ENCODE measurements at regions not wholly inside any gene's neighbourhood (a gene's known extent, or its start where the extent isn't known, plus 50 kb on each side); places are given as distances from the start of the nearest gene placed in this dataset.

GRCh38 chr21:16187603-16188301, 458.0 kb downstream of the USP25 start:
- H3K27ac ChIP-seq (ENCODE audit: poor library complexity, severe bottlenecking): no peak overlapping the region
- H3K27me3 ChIP-seq (ENCODE audit: insufficient read depth, poor library complexity, severe bottlenecking): no peaks in the 10 kb centered on the region
- DNase-seq (ENCODE audit: low spot score) (no peak), ATAC-seq (ENCODE audit: low read depth) (no peak)
- TF ChIP-seq CTCF (IDR thresholded peaks at IDR 0.05; ENCODE audit: poor library complexity, severe bottlenecking): no peak
- H3K9me3 ChIP-seq (ENCODE audit: severe bottlenecking): no peaks in the 10 kb centered on the region
- H3K4me3 ChIP-seq (ENCODE audit: severe bottlenecking): no peak overlapping the region
- H3K4me1 ChIP-seq (ENCODE audit: insufficient read depth, poor library complexity, severe bottlenecking): no peaks in the 10 kb centered on the region
- H3K36me3 ChIP-seq (ENCODE audit: low read depth): no peaks in the 10 kb centered on the region

GRCh38 chr21:16192902-16193301, 463.1 kb downstream of the USP25 start:
- Histone ChIP-seq H3K9me3 (ENCODE audit: severe bottlenecking) (no peaks in the 10 kb centered on the region), H3K4me3 (ENCODE audit: severe bottlenecking) (no peak overlapping the region), H3K4me1 (ENCODE audit: insufficient read depth, poor library complexity, severe bottlenecking) (peaks cover 6% of the 10 kb centered on the region), H3K27ac (ENCODE audit: poor library complexity, severe bottlenecking) (no peak overlapping the region), H3K36me3 (ENCODE audit: low read depth) (no peaks in the 10 kb centered on the region), H3K27me3 (ENCODE audit: insufficient read depth, poor library complexity, severe bottlenecking) (no peaks in the 10 kb centered on the region)
- peak; percentile 90 for ATAC-seq (ENCODE audit: low read depth)
- TF ChIP-seq CTCF (IDR thresholded peaks at IDR 0.05; ENCODE audit: poor library complexity, severe bottlenecking): no peak
- DNase-seq (ENCODE audit: low spot score): no peak

GRCh38 chr21:16193496-16194094, 463.8 kb downstream of the USP25 start:
- H3K27ac ChIP-seq (ENCODE audit: poor library complexity, severe bottlenecking): no peak overlapping the region
- H3K4me3 ChIP-seq (ENCODE audit: severe bottlenecking): no peak overlapping the region
- no peaks in the 10 kb centered on the region for H3K36me3 ChIP-seq (ENCODE audit: low read depth)
- no peaks in the 10 kb centered on the region for H3K27me3 ChIP-seq (ENCODE audit: insufficient read depth, poor library complexity, severe bottlenecking)
- no peaks in the 10 kb centered on the region for H3K9me3 ChIP-seq (ENCODE audit: severe bottlenecking)
- DNase-seq (ENCODE audit: low spot score) (no peak), ATAC-seq (ENCODE audit: low read depth) (no peak)
- peaks cover 6% of the 10 kb centered on the region for H3K4me1 ChIP-seq (ENCODE audit: insufficient read depth, poor library complexity, severe bottlenecking)
- TF ChIP-seq CTCF (IDR thresholded peaks at IDR 0.05; ENCODE audit: poor library complexity, severe bottlenecking): no peak

- Histone ChIP-seq H3K36me3 (ENCODE audit: low read depth) (no peaks in the 10 kb centered on the region), H3K9me3 (ENCODE audit: severe bottlenecking) (no peaks in the 10 kb centered on the region), H3K27ac (ENCODE audit: poor library complexity, severe bottlenecking) (no peak overlapping the region), H3K4me3 (ENCODE audit: severe bottlenecking) (no peak overlapping the region), H3K4me1 (ENCODE audit: insufficient read depth, poor library complexity, severe bottlenecking) (peaks cover 6% of the 10 kb centered on the region), H3K27me3 (ENCODE audit: insufficient read depth, poor library complexity, severe bottlenecking) (no peaks in the 10 kb centered on the region)
- DNase-seq (ENCODE audit: low spot score) (no peak), ATAC-seq (ENCODE audit: low read depth) (peak; percentile 51; the same call in 1 of the 3 replicates)
- no peak for TF ChIP-seq CTCF (IDR thresholded peaks at IDR 0.05; ENCODE audit: poor library complexity, severe bottlenecking)
These were observed 464.5 kb downstream of the USP25 start for GRCh38 chr21:16194095-16194787.

Measured in RWPE2 (cell line).